Glomerular endothelial cell (primary cell): ENCODE measurements at regions not wholly inside any gene's neighbourhood (a gene's known extent, or its start where the extent isn't known, plus 50 kb on each side); places are given as distances from the start of the nearest gene placed in this dataset.

Experiments used
- DNase-seq: peaks from one replicate; pipeline ENCODE4 v3.0.0-alpha.2; 2011; ENCODE audit warnings: low read depth, low spot score; ENCODE audit errors: extremely low read depth

DNA sequence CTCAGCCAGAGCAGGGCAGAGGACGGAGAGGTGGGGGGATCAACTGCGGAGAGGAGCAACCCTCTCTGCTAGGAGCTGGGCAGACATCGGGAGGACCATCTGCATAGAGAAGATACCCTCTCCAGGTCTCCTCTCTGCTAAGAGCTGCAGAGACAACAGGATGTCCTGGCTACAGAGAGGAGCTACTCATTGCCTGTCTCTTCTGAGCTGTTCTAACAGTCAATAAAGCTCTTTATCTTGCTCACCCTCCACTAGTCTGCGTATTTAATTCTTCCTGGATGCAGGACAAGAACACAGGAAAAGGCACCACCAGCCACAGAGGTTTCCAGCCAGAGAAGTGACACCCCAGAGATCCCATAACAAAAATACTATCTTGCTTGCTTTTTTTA, 871.1 kb upstream of the GJE1 start:
- DNase-seq = no peak

DNA sequence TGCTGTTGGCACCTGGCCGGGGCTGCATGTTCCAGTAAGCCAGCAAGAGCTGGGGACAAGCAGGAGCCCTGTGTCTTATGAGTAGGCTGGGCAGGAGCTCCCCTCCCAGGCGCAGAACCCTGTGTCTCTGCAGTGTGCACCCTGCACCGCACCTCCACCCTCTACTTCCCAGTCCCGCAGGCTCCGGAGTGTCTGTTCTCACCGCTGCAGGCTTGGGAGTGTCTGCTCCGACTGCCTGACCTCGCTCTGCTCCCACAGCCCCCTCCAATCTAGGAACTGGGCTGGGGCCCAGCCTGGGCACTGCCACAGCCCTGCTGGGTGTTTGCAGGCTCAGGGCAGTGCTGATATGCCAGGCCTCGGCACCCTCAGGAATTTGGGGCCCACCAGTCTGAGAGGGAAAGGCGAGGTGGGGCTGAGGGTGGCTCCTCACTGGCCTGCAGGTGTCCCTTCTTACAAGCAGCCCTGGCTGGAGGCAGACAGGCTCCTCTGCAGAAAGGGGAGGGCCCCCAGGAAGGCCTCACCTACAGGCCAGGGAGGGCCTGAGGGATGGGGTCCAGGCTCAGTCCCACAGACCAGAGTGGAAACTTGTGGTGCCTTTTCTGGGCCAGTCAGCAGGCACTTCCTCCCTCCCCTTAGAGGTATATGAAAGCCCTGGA, 871.6 kb upstream of the GJE1 start:
- no peak for DNase-seq

DNA sequence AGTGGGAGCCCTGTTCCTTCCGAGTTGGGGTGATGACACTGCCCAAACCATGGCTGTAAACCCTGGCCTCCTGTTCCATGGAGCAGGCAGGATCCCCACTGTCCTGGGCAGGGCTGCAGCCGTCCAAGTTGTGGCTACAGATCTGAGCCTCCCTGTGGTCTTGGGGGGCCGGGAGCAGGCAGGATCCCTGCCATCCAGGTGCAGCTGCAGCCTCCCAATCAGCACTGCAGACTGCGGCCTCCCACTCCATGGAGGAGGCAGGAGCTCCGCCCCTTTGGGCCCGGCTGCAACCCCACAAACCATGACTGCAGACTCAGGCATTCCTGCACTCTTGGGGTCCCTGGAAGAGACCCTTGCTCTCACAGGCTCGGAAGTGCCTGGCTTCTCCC, 872.1 kb upstream of the GJE1 start:
- DNase-seq = no peak

DNA sequence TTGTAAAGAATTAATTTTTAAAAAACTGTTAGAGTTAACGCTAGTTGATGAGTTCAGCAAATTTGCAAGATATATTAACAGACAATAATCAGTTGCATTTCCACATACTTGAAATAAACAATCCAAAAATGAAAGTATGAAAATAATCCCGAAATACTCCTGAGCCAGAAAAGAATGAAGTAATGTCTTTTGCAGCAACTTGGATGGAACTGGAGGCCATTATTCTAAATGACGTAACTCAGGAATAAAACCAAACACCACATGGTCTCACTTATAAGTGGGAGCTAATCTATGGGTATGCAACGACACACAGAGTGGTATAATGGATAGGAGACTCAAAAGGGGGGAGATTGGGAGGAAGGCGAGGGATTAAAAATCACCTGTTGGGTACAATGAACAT, 872.9 kb upstream of the GJE1 start:
- no peak for DNase-seq

DNA sequence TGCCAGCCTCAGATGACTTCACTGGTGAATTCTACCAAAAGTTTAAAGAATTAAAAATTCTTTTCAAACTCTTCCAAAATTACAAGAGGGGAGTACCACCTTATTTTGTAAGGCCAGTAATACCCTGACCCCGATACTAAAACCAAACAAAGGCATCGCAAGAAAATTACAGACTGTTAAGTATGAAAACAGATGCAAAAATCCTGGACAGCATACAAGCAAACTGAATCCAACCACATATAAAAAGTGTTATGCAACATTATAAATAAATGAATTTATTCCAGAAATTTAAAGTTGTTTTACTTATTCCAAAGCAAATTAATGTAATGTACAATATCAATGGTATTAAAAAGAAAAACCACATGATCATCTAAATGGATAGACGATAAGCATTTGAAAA, 873.6 kb upstream of the GJE1 start:
- no peak for DNase-seq

DNA sequence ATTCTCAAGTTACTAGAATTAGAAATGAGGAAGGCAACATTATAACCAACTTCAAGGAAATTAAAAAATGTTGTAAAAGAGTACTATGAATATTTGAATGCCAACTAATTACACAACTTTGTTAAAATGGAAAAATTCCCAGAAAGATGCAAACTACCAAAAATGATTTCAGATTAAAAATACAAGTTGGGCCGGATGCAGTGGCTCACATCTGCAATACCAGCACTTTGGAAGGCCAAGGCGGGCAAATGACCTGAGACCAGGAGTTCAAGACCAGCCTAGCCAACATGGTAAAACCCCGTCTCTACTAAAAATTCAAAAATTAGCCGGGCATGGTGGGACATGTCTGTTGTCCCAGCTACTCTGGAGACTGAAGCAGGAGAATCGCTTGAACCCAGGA, 874.2 kb upstream of the GJE1 start:
- DNase-seq = no peak

DNA sequence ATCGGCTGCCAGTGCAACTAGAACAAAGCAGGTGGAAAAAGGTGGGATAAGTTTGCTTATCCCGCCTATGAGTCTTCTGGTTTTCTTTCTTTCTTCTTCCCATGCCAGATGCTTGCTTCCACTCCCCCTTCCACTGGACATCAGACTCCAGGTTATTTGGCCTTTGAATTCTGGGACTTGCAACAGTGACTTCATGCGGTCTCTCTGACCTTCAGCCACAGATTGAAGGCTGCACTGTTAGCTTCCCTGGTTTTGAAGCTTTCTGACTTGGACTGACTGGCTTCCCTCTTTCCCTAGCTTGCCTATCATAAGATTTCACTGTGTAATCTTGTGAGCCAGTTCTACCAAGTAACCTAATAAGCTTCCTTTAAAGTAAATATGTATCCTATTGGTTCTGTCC, 878.4 kb upstream of the GJE1 start:
- no peak for DNase-seq

DNA sequence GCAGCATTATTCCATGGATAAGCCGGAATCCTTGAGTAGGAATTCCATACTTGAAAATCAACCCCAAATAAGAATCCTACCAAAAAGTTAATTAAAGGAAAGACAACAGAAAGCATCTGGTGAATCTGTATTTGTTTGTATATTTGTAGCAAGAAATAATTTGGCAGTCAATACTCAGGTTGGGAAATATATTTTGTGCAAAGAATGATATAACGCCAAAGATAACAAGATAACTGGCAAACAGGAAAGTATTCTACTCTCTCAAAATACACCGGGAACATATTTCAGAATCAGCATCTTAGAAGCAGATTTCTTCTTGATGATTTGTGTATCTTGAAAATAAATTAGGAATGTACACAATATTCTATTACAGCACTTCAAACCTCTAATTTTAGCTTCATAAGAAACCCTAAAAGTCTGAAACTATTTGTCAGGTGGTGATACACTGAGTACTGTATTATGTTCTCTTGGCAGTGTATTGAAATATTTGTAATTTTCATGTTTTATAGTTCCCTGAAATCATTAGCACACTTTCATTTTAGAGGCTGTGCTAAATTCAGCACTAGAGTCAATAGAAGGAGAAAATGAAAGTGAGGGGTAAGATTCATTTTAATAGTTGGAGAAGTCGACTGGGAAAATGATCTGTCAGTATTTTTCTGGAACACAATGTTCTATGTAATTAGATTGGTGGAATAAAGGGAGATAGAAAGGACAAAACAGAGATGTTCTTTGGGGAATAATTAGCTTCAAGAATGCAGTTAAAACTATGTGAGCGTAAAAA, 879.7 kb upstream of the GJE1 start:
- no peak for DNase-seq

DNA sequence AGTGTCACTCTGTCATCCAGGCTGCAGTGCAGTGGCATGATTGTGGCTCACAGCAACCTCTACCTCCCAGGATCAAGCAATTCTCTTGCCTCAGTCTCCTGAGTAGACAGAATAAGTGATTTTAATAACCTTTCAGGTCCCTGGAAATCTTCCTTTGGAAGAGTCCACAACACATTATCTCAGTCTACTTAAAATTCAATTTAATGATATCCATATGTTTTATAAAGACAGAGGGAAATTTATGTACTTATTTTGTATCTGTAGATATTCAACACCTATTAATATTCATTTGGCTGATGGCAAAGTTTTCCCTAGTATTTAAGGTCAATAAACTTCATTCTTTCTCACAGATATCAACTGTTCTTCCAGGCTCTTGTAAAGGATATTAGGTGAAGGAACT, 881.4 kb upstream of the GJE1 start:
- DNase-seq = no peak

DNA sequence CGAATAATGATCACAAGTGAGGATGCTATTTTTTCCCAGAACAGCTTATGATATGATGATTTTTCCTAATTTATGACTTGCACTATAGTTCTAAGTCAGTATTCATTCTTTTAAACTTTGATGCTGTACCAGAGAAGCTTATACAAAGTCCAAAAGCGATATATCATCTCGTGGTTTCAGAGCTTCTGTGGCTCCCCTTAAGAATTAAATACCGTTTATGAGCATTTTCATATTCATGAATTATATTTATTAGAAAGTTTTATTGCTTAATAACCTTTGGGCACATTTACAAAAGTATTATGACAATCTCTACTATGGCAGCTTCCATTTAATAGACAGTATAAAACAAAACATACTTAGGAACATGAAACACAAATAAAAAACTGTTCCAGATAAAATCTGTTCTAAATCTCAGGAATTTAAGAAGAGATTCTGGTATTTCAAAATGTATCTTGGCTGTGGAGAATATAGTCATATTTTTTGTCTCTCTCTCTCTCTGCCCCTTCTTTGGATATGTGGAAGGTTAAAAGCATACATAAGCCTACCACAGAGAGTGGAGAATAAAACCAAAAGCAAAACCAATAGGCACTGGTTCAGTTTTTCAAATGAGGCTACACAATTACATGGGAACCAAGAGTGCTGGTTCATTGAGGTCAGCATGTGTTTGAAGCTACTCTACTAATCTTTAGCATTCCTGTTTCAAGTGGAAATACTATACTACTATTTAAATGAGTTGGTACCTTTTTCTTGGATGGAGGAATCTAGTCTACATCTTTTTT, 884.5 kb upstream of the GJE1 start:
- no peak for DNase-seq

DNA sequence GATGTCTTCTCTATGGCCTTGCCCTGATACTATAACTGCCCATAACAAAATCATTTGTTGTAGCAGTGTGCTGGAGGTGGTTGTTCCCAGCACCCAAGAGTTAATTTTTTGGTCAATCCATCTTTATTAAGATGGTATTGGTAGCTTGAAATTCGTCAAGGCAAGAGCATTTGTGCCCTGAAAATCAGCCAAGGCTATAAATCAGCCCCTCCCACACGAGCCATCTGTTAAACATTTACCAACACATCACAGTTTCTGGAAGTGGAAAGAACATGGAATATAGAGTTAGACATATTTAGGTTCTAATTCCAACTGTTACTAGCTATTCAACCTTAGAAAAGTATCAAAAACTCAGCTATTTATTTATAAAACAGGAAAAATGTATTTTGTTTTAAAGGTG, 888.4 kb upstream of the GJE1 start:
- no peak for DNase-seq

DNA sequence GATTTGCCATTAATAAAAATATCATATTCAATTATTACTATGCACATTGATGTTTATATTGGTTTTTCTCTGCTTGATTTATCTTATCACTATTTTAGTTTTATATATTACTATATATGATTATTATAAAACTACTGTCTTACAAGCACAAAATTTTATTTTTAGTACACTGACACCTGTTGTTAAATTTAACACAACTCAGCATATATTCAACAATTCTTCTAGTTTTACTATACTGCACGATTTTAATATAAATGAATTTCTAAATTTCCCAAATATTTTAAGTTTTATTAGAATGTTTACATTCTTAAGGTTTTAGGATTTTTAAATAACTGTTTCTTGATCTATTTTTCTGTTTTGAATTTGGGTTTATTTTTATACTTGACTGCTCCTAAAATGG, 889.8 kb upstream of the GJE1 start:
- no peak for DNase-seq

DNA sequence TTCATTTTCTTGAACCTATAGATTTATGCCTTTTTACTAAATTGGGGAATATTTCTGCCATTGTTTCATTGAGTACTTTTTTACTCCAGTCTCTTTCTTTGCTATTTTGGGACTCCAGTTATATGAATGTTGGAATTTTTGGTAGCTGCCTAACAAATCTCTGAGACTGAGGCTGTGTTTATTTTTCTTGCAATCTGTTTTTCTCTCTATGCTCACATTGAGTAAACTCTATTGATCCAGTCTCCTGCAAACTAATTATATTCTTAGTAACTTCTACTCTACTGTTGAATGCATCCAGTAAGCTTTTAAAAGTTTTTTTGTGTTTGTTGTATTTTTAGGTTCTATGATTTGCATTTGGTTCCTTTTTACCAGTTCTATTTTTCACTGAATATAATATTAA, 903.4 kb upstream of the GJE1 start:
- no peak for DNase-seq

DNA sequence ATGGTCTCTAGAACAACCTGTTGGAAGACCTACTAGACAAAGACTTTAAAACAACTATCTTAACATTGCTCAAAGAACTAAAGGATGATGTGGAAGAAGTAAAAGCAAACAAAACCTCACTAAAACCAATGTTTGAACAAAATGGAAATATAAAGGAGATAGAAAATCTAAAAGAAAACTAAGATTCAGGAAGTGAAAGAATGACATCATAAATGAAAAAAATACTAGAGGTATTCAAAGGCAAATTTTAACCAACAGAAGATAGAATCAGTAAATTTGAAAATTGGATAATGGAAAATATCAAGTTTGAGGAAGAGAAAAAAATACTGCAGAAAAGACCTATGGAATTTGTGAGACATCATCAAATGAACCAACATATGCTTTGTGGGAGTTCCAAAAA, 914.1 kb upstream of the GJE1 start:
- no peak for DNase-seq

DNA sequence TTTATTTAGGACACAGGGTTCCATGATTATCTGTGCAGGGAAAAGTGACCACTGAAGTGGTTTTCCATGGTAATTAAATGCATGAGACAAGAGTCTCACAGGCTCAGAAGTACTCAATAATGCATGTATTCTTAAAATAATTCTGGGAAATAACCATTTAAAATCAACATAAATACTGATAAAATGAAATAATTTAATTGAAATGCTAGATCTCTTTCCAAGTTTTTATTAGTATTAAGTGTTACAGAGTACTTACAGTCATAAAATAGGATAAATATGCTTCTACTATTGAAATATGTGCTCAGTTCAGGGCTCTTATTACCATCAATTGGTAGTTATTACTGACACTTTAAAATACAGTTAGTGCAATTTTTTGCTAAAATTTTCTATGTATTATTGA, 916.0 kb upstream of the GJE1 start:
- DNase-seq = no peak

DNA sequence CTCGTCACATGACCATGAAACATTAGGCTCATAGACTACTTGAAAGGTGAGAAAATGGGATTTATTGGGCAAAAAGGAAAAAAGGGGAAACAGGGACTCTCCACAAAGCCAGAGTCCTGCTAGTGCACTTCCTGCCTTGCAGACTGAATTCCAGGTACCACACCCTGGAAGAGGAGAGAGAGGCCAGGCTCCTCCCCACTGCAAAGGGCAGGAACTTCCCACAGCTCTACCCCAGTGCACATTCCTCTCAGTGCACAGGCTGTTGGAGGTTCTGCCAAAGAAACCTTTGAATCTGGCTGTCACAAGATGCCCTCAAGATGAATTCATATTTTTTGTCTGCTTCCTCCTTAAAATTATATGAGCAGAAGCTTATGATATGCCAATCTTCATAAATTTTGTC, 920.4 kb upstream of the GJE1 start:
- DNase-seq = no peak

DNA sequence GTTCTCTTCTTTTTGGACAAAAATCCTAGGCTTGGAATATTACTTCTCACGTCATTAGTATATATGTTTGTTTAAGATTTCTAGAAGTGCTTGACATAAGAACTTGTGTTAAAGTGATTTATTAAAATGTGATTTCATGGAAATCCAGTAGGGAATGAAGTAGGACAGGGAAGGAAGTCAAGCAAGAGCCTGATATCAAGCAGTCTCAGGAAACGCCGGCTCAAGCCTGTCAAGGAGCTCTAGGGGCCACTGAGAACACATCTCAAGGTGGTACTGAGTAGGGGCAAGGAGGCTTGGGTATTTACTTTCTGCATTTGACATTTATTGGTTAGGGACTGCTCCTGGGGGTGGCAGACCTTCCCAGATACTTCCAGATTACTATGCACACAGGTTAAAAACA, 920.9 kb upstream of the GJE1 start:
- no peak for DNase-seq

DNA sequence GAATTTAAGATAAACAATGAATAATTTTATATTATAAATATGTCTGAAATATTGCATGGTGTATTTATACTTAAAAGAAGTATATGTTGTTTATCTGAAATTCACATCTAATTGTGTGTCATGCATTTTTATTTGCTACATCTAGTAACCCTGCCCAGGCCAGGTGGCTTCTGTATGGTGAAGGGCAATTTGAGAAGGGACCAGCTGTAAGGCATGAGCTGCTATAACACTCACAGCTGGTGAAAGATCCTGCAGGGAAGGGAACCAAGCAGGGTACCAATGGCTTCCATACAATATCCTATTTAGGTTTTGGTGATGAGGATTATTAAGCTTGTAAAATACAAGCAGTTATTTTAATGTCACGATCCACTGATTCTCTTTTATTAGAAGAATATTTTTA, 921.8 kb upstream of the GJE1 start:
- no peak for DNase-seq

DNA sequence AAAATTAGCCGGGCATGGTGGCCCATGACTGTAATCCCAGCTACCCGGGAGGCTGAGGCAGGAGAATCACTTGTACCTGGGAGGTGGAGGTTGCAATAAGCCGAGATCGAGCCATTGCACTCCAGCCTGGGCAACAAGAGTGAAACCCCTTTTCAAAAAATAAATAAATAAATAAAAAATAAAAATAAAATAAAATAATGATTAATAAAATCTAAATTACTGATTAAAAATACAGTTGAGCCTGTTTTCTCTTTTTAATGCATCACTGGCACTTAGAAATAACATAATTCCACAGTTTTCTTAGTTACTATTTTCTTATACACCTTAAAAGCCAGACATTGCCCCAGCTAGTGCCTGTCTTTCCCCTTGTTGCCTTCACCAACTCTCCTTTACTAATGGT, 922.8 kb upstream of the GJE1 start:
- no peak for DNase-seq

DNA sequence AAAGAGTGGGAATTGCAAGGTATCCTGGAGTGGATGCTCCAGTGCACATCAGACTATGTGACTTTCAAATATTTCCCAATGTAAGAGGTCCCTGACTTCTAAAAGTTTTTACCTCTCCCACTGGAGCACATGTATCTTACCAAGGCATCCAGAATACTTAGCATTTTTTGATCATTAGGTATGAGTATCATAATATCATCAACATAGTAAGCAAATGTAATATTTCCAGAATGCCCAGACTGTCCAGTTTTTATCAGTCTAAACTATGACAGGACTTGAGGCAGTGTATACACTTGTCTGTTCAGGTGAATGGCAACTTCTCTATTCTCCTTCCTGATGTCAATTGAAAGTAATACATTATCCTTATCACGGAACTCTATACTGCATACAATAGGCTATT, 924.6 kb upstream of the GJE1 start:
- no peak for DNase-seq

DNA sequence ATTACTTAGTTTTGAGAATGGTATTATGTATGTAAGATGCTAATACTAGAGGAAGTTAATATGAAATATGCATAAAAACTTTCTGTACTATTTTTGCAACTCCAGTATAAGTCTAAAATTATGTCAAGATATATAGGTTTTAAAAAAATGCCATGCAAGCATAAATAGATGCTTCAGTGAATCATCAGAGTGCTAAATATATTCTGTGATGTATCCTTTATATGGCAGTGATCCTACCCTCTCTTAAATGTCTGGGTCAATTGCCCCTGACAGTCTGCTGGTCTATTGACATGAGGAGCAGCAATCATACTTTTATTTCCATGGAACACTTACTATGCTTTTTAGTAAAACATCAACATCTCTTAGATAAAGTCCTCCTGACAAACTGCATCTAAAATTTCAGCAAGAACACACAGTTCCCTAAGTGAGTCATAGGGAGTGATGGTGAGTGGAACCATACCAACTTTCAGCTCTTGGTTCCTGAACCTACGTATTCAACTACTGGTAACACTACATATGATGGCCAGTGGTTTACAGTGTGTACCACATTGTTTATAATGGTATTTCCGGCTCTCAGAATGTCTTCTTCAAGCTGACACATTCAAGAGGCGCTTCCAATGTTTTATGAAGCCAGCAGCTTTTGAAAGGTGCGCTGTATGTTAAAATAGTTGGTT, 928.7 kb upstream of the GJE1 start:
- no peak for DNase-seq

DNA sequence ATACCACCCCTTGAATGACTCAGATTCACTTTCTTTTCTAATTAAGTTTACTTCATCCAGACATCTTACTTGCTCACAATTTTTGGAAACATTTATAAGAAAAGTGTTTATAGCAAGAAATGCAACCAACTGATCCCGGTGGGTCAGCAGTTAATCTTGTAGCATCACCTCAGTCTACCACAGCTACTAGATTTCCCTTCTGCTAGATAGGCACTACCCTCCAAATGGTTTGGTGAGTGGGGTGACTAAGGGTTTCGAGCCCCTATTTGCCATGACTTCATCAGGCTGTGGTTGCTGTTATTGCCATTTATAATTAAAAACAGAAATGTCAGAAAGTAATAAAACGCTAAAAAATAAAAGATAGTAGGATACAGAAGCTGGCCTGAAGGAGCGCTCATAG, 930.1 kb upstream of the GJE1 start:
- no peak for DNase-seq
